GM21528 (cell line): ENCODE measurements at regions not wholly inside any gene's neighbourhood (a gene's known extent, or its start where the extent isn't known, plus 50 kb on each side); places are given as distances from the start of the nearest gene placed in this dataset.
"Not testable (repeated sequence)": the region's sequence is repeated elsewhere in the genome, so short reads cannot be mapped to it uniquely, and the experiment has no call there.

ENCODE experiments used
- ATAC-seq: cut with Tn5 transposase; IDR thresholded peaks from one replicate; pipeline ENCODE4 v1.9.1; 2021; ENCODE audit warnings: mild to moderate bottlenecking, moderate library complexity; ENCODE audit not compliant: unreplicated experiment, low FRiP score

DNA sequence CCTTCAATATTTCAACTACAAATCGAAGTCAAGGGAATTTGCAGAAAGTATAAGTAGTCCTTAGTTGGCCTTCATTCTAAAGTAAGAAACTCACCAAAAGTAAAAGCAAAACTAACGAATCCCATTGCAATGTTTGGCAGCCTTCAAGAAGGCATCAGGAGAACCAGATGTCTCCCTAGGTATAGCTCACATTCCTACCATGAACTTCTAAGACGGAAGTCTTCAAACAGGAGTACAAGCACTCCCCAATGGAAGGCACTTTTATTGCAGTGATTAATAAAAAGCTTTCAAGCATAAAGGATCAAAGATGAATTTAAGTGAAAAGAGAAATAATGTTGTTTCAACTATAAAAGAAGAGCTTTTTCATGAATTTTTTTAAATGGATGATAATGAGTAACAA, 236.0 kb upstream of the NR5A2 start:
- ATAC-seq = no peak

DNA sequence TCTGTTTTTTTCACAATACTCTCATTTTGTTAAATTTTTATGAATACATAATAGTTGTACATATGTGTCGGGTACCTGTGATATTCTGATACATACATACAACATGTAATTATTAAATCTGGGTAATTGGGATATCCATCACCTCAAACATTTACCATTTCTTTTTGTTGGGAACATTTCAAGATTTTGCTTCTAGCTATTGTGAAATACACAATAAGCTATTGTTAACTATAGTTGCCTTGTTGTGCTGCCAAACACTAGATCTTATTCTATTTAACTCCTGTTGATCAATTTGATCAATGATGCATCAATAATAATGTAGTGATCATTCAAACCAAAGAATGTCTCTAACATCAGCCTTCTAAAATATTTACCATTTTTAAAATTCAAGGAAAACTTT, 234.6 kb upstream of the NR5A2 start:
- ATAC-seq = no peak

- ATAC-seq = no peak
Observed at GRCh38 chr1:199794105-199794863, 233.2 kb upstream of the NR5A2 start.

DNA sequence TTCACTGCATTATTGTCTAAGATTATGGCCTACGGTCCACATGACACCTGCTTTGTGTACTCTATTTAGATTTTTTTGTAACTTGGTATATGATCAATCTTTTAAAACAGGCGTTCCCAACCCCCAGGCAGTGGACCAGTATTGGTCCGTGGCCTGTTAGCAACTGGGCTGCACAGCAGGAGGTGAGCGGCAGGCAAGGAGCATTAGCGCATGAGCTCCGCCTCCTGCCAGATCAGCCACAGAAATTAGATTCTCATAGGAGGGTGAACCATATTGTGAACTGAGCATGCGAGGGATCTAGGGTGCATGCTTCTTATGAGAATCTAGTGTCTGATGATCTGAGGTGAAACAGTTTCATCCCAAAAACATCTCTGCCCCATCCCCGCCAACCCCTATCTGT, 228.4 kb upstream of the NR5A2 start:
- no peak for ATAC-seq

DNA sequence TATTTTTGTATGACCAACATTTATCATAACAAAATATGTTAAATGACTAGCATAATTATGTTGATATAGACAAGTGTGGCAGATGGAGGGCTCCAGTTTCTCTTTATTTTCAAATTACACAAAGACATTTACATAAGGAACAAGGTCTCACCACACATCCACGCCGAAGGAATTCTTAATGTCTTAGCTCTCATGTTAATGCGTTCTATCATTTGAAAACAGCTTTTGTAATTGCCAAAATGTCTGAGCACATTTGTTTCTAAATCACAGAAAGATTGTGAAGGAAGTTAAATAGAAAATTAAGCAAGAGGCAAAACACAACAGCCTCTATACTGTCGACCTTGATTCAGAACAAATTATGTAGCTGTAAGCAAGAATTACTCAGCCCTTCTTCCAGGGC, 223.0 kb upstream of the NR5A2 start:
- no peak for ATAC-seq

- ATAC-seq = no peak
Observed at GRCh38 chr1:199808110-199808870, 219.2 kb upstream of the NR5A2 start.

DNA sequence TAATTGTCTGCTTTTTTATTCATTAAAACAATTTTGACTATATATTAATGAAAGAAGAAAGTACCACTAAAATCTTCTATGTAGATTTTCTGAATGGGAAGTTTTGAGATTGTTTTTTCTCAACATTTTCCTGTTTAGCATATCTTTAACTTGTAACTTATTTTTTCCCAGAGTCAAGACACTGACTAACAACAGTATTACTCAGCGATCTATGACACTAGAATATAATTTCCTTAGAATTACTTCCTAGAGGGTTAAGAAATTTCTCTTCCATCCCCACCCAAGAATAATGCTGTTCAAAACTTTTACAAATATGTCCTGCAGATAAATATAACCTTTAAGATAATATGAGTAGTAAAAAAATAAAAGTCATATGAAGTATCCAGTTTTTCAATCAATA, 218.2 kb upstream of the NR5A2 start:
- ATAC-seq = no peak

DNA sequence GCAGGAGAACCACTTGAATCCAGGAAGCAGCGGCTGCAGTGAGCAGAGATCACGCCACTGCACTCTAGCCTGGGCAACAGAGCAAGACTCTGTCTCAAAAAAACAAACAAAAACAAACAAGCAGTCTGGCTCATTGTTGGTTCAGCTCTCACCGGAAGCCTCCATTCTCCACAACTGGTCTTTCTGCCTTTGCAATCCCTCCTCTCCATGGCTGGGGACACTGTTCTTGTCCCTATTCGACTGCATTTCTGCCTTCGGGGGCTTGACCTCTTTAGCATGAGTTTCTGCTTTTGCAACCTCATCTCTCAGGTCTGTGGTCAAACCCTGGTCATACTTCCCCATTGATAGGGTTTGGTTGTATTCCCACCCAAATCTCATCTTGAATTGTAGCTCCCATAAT, 216.3 kb upstream of the NR5A2 start:
- no peak for ATAC-seq

GRCh38 chr1:199813198-199813597, 214.3 kb upstream of the NR5A2 start:
- ATAC-seq = no peak

DNA sequence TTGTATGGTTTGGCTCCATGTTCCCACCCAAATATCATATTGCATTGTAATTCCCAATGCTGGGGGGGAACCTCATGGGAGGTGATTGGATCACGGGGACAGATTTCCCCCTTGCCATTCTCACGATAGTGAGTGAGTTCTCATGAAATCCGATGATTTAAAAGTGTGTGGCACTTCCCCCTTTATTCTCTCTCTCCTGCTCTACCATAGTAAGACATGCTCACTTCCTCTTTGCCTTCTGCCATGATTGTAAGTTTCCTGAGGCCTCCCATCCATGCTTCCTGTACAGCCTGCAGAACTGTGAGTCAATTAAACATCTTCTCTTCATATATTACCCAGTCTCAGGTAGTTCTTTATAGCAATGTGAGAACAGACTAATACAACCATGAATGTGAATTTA, 211.6 kb upstream of the NR5A2 start:
- no peak for ATAC-seq

GRCh38 chr1:199817266-199817665, 210.2 kb upstream of the NR5A2 start:
- ATAC-seq = no peak

GRCh38 chr1:199821029-199821779, 206.3 kb upstream of the NR5A2 start:
- no peak for ATAC-seq

DNA sequence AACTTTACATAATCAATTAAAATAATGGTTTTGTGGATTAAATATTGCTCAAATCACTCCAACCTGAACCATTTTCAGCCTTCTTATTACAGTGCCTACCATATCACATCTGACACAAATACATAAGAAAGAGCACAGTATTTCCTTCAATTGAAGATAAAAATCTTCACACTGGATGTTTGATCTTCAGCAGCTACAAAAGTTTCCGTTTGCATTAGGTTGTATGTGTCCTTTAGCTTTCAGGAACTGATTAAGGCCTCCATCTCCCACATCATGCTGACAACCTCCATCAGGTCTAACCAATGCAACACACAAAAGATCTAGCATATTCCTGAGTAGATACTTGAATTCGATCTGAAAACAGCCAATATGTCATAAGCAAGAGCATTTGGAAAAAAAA, 195.1 kb upstream of the NR5A2 start:
- no peak for ATAC-seq

- no peak for ATAC-seq
Observed at GRCh38 chr1:199834711-199835110, 192.8 kb upstream of the NR5A2 start.

DNA sequence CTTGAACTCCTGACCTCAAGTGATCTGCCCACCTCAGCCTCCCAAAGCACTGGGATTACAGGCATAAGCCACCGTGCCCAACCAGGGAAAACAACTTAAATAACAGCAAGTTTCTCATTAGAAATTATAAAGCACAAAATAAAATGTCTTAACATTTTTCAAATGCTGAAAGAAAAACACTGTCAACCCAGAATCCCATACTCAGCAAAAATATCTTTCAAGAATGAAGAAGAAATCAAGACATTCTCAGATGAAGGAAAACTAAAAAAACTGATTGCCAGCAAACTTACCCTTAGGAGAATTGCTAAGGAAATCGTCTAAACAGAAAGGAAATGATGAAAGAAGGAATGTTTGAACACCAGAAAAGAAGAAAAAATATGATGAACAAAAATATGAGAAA, 191.1 kb upstream of the NR5A2 start:
- no peak for ATAC-seq

- ATAC-seq = no peak
Observed at GRCh38 chr1:199837321-199837720, 190.2 kb upstream of the NR5A2 start.

DNA sequence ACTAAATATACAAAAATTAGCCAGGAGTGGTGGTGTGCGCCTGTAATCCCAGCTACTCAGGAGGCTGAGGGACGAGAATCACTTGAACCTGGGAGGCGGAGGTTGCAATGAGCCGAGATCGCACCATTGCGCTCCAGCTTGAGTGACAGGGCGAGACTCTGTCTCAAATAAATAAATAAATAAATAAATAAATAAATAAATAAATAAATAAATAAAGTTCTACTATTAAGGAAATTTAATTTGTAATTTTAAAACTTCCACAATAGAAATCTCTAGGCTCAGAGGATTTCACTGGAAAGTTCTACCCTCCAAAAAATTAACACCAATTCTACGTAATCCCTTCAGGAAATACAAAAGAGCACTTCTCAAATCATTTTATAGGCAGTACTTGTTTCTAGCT, 187.9 kb upstream of the NR5A2 start:
- not testable (repeated sequence) for ATAC-seq

- not testable (repeated sequence) for ATAC-seq
Observed at GRCh38 chr1:199843096-199843495, 184.4 kb upstream of the NR5A2 start.

- no peak for ATAC-seq
Observed at GRCh38 chr1:199843861-199844260, 183.6 kb upstream of the NR5A2 start.

DNA sequence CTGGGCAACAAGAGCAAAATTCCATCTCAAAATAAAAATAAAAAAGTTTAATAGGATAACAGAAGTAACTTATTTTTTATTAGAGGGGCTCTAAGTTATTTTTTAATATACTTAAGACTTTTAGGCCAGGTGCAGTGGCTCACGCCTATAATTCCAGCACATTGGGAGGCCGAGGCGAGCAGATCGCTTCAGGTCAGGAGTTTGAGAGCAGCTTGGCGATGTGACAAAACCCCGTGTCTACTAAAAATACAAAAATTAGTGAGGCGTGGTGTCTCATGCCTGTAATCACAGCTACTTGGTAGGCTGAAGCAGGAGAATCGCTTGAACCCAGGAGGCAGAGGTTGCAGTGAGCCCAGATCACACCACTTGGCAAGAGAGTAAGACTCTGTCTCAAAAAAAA, 180.5 kb upstream of the NR5A2 start:
- no peak for ATAC-seq

DNA sequence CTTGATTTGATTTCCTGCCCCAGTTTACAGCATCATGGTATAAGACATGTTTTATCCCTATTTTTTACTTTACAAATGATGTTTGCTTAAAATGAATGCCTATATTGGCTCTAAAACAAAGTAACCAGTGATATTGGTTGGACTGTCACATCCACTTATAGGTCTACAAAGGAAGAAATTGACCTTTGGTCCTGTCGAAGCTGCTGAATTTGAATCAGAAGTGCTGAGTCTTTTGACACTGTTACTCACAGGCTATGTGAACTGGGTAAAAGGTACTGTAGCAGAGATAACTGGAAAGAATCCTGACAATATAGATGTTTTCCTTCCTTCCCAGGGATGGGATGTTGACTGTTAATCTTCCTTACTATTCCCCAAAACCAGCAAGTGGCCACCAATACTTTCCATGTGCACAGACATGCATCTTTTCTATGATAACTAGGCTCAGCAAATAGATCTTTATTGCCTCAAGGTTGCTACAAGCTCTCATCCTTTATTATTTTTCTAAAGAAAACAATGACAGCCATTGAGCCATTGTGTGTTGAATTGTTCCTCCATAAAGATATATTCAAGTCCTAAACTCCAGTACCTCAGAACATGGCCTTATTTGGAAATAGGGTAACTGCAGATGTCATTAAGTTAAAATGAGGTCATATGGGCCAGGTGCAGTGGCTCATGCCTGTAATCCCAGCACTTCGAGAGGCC, 175.9 kb upstream of the NR5A2 start:
- no peak for ATAC-seq
